SK-N-SH treated with all-trans-retinoic acid at 6 μM for 48 hours (cell line): ENCODE measurements at regions not wholly inside any gene's neighbourhood (a gene's known extent, or its start where the extent isn't known, plus 50 kb on each side); places are given as distances from the start of the nearest gene placed in this dataset.

ENCODE experiments used
- ATAC-seq: fragments of 200-7000 bp; cut with Tn5 transposase; 3 replicates; pipeline ENCODE4 v1.9.1; 2020; ENCODE audit warnings: mild to moderate bottlenecking, moderate library complexity
- BACH2 ChIP-seq: fragments of 250-450 bp; sonication (Bioruptor Pico); IDR thresholded peaks from 2 replicates; pipeline ENCODE4 v1.9.0; 2021; ENCODE audit warnings: mild to moderate bottlenecking, borderline replicate concordance
- CSDC2 ChIP-seq: fragments of 250-450 bp; sonication (Bioruptor Pico); IDR thresholded peaks from 2 replicates; pipeline ENCODE4 v1.5.0; 2020; ENCODE audit warnings: mild to moderate bottlenecking, moderate library complexity
- ESRRG ChIP-seq: fragments of 250-450 bp; sonication (Bioruptor Pico); IDR thresholded peaks from 2 replicates; pipeline ENCODE4 v1.6.1; 2021; ENCODE audit warnings: mild to moderate bottlenecking
- GLIS3 ChIP-seq: fragments of 250-450 bp; sonication (Bioruptor Pico); IDR thresholded peaks from 2 replicates; pipeline ENCODE4 v1.5.0; 2020; ENCODE audit warnings: mild to moderate bottlenecking, moderate library complexity
- OSR1 ChIP-seq: fragments of 250-450 bp; sonication (Bioruptor Pico); IDR thresholded peaks from 2 replicates; pipeline ENCODE4 v1.8.0; 2022; ENCODE audit warnings: moderate library complexity, mild to moderate bottlenecking, inconsistent platforms
- TCF4 ChIP-seq: fragments of 250-450 bp; sonication (Bioruptor Pico); IDR thresholded peaks from 2 replicates; pipeline ENCODE4 v1.8.0; 2021; ENCODE audit warnings: mild to moderate bottlenecking, moderate library complexity, borderline replicate concordance
- TOX ChIP-seq: fragments of 250-450 bp; sonication (Bioruptor Pico); IDR thresholded peaks from 2 replicates; pipeline ENCODE4 v1.8.0; 2021; ENCODE audit warnings: mild to moderate bottlenecking, moderate library complexity, borderline replicate concordance
- ZC3H10 ChIP-seq: fragments of 250-450 bp; sonication (Bioruptor Pico); IDR thresholded peaks from 2 replicates; pipeline ENCODE4 v1.5.1; 2021; ENCODE audit warnings: mild to moderate bottlenecking, moderate library complexity
- ZFP3 ChIP-seq: fragments of 250-450 bp; sonication (Bioruptor Pico); IDR thresholded peaks from 2 replicates; pipeline ENCODE4 v1.5.0; 2020; ENCODE audit warnings: mild to moderate bottlenecking, moderate library complexity
- ZNF8 ChIP-seq: fragments of 450-650 bp; formaldehyde crosslinking; IDR thresholded peaks from 2 replicates; pipeline ENCODE4 v1.5.0; 2020; ENCODE audit warnings: mild to moderate bottlenecking, moderate library complexity
- TF ChIP-seq, protein P1 (sequence below): fragments of 250-450 bp; sonication (Bioruptor Pico); IDR thresholded peaks from 2 replicates; pipeline ENCODE4 v1.5.1; 2021; ENCODE audit warnings: mild to moderate bottlenecking, moderate library complexity

DNA sequence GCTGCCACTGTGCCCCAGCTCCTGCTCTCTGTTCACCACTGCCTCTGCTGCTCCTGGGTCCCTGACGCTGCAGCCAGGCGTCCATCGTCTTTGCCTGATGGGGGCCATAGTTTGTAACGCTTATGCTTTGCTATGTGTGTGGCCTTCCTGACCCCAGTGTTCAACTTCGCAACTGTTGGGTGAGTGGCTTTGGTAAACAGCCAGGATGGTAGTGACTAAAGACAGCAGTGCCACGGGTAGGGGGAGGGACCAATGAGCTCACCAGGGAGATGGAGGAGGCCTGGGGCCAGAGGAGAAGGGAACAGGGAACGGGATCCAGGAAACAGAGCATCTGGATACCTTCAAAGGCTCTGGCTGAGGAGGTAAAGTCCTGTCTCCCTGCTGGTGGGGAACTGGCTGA is 75.9 kb upstream of the ALDH1L1 start (continued):
- TF ChIP-seq ZFP3 (CRISPR knock-in tag): no peak

DNA sequence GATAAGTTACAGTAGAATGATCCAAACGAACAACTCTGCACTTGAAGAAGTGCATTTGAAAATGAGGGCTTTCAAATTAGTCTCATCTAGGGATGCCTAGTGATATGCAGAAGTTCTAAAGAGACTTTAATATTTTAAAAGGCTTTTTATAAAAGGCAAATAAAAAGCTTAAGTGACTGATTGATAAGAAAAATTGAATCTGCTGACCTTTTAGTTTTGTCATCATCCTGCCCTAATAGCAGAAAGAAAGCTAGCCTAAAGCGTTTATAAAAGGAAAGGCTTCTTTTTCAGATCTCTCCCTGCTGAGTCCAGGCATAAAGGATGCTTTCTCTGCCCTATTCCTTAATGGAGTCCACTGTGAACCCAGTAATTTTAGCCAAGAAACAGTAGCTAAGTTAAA is 72.7 kb upstream of the ALDH1L1 start:
- TF ChIP-seq ZNF8 (CRISPR knock-in tag) (no peak), ZC3H10 (CRISPR knock-in tag) (no peak), BACH2 (no peak), ESRRG (CRISPR knock-in tag) (no peak), TOX (CRISPR knock-in tag) (no peak)
- no peak for ATAC-seq

DNA sequence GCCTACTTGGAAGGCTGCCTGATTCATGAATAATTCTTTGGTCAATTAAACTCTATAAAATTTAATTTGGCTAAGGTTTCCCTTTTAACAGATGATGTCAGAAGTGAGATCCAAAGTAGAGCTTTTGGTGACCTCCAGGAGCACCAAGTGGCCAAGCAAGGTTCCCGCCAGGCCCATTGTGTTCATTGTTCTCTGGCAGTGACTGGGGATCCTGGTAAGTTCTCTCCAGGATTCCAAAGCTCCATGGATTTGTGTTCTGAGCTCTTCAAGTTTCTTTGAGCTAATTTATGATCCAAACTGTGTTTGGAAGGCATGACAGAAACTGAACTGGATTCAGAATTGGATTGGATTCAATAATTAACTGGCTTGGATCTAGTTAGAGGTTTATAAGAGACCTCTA is 72.0 kb upstream of the ALDH1L1 start:
- ATAC-seq: no peak
- no peak for TF ChIP-seq CSDC2 (CRISPR knock-in tag)

DNA sequence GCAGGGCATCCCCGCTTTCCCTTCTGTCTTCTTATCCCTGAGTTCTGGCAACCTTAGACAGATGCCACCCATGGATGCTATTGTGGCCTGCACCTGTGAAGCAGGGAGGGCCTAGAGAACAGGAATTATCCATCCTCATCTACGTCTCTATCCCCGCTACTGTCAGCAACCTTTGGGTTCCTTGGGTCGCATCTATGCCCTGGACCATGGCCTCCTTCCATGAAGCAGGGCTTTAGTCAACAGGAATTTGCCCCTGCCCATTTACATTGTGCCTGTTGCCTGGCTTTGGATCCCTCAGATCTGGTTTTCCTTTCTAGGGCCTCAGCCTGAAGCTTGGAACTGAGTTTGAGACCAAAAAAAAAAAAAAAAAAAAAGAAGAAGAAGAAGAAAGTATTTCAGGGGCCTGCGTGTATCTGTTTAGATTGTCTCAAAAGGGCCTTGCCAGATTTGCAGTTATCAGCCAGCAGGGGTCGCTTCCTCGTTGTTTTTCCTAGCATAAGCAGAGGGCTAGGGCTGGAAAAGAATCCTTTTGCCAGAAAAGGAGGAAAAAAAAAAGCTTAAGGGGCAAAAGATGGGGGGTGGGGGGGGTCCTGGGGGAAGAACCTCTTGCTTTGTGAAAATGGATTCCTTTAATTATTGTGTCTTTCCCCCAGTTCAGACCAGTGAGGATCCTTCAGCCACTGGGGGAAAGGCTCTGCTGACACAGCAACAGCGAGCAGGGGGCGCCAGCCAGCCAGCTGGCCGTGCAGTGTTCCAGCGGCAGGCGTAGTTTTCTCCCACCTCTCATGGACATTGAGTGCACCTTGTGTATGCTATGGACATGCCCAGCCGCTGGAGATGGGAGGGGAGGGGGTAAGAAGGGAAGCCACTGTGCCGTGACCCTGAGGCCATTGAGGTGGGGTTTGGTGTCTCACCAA is 65.7 kb upstream of the ALDH1L1 start:
- TF ChIP-seq TCF4: no peak
- no peak for TF ChIP-seq GLIS3 (CRISPR knock-in tag)
- no peak for TF ChIP-seq OSR1 (CRISPR knock-in tag)
- no peak for TF ChIP-seq TOX (CRISPR knock-in tag)
- TF ChIP-seq, protein P1, sequence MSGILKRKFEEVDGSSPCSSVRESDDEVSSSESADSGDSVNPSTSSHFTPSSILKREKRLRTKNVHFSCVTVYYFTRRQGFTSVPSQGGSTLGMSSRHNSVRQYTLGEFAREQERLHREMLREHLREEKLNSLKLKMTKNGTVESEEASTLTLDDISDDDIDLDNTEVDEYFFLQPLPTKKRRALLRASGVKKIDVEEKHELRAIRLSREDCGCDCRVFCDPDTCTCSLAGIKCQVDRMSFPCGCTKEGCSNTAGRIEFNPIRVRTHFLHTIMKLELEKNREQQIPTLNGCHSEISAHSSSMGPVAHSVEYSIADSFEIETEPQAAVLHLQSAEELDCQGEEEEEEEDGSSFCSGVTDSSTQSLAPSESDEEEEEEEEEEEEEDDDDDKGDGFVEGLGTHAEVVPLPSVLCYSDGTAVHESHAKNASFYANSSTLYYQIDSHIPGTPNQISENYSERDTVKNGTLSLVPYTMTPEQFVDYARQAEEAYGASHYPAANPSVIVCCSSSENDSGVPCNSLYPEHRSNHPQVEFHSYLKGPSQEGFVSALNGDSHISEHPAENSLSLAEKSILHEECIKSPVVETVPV: no peak
- TF ChIP-seq ESRRG (CRISPR knock-in tag): no peak
- TF ChIP-seq CSDC2 (CRISPR knock-in tag): no peak
- TF ChIP-seq ZNF8 (CRISPR knock-in tag): no peak
- ATAC-seq: peak; percentile 91
